ENCODE measurements at regions not wholly inside any gene's neighbourhood (a gene's known extent, or its start where the extent isn't known, plus 50 kb on each side); places are given as distances from the start of the nearest gene placed in this dataset.

DNA sequence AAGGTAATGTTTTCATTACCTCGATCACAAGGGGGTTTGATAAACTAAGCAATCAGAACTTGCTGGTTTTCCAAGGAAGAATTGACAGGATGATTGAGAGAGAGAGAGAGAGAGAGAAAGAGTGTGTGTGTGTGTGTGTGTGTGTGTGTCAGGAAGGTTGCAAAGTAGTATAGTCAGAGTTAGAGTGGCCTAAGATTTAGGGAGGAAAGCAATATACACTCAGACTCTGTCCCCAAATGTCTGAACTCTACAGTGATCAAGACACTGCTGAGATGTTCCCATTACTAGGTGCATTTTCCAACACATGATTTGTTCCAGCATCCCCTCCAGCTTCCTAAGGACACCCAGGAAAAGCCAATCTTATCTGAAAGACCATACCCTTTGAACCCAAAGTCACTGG, 1074.1 kb downstream of the BCL11B start:
- no peak overlapping the region for H3K4ac ChIP-seq (ENCODE audit: low read depth, low read length)
- no peak overlapping the region for H2BK20ac ChIP-seq (ENCODE audit: low read depth, low read length)
- no peak for TF ChIP-seq MAZ (IDR thresholded peaks at IDR 0.05; ENCODE audit: borderline replicate concordance, low read depth, low read length)
- no peak for TF ChIP-seq FOS (IDR thresholded peaks at IDR 0.05; ENCODE audit: low read depth, low read length)
- no peak for TF ChIP-seq RAD21 (IDR thresholded peaks at IDR 0.05; ENCODE audit: low read length)
- no peak for TF ChIP-seq RCOR1 (IDR thresholded peaks at IDR 0.05; ENCODE audit: insufficient replicate concordance, low read length)
- TF ChIP-seq BHLHE40 (IDR thresholded peaks at IDR 0.05; ENCODE audit: low read depth, low read length), result no peak
- no peak for TF ChIP-seq MAFK (IDR thresholded peaks at IDR 0.05; ENCODE audit: low read depth, low read length)
- no peak for TF ChIP-seq USF2 (IDR thresholded peaks at IDR 0.05; ENCODE audit: low read depth, low read length)
- no peak for TF ChIP-seq CHD1 (IDR thresholded peaks at IDR 0.05; ENCODE audit: low read depth, low read length)
- TF ChIP-seq CTCF (conservative IDR thresholded peaks at IDR 0.05; ENCODE audit: low read depth, low read length), result no peak
- no peak for TF ChIP-seq POLR2A (IDR thresholded peaks at IDR 0.05; ENCODE audit: low read depth, low read length)
- no peak for TF ChIP-seq CEBPB (IDR thresholded peaks at IDR 0.05; ENCODE audit: low read depth, low read length)
- no peak overlapping the region for H2AK5ac ChIP-seq (ENCODE audit: low read depth, low read length)
- no TSS peak for BruUV-seq (replicated peaks)
- no peak overlapping the region for H3K4me2 ChIP-seq (ENCODE audit: low read depth, low read length)
- no peak overlapping the region for H3K14ac ChIP-seq (replicated peaks; ENCODE audit: low read depth, low read length)
- POLR2A ChIA-PET (ENCODE audit: unreplicated experiment), result no interaction called here
- no peaks in the 10 kb centered on the region for H3K27me3 ChIP-seq (ENCODE audit: control insufficient read depth, insufficient read depth, low read length)
- no peak overlapping the region for H4K8ac ChIP-seq (ENCODE audit: low read depth in 2 of 2, low read length in 2 of 2)
- no peak overlapping the region for H3K23ac ChIP-seq (ENCODE audit: low read depth, low read length)
- H3K36me3 ChIP-seq (ENCODE audit: control insufficient read depth, insufficient read depth, low read length), result no peaks in the 10 kb centered on the region
- H3K18ac ChIP-seq (ENCODE audit: low read depth, low read length), result no peak overlapping the region
- ATAC-seq (ENCODE audit: low read depth) (no peak), DNase-seq (no peak)
- H3K4me3 ChIP-seq (ENCODE audit: insufficient read depth, low read depth, low read length), result no peak overlapping the region
- no peak overlapping the region for H2AK9ac ChIP-seq (replicated peaks; ENCODE audit: low read depth, low read length, poor library complexity)
- H2BK5ac ChIP-seq (ENCODE audit: low read depth, low read length, poor library complexity, severe bottlenecking), result no peak overlapping the region
- peaks cover 24% of the 10 kb centered on the region for H3K9me3 ChIP-seq (ENCODE audit: control insufficient read depth, insufficient read depth, low read length)
- H4K5ac ChIP-seq (ENCODE audit: low read depth, low read length), result no peak overlapping the region
- H2AFZ ChIP-seq (replicated peaks; ENCODE audit: low read length, poor library complexity), result no peak overlapping the region
- H2BK120ac ChIP-seq (ENCODE audit: low read depth, low read length), result no peak overlapping the region
- no peaks in the 10 kb centered on the region for H4K20me1 ChIP-seq (ENCODE audit: insufficient read depth, low read length)
- CTCF ChIA-PET, result no interaction called here
- dilution Hi-C loops (cut with HindIII; ENCODE audit: low sequenced_read_pairs, unreplicated experiment) (no loop called here), intact Hi-C loops (cut with micrococcal nuclease) (no loop called here), in situ Hi-C loops (cut with MboI; ENCODE audit: low sequenced_read_pairs) (no loop called here)
- H3K9ac ChIP-seq (ENCODE audit: low read depth, low read length), result no peak overlapping the region
- WGBS, 2 experiments (ENCODE audit: extremely low coverage in 2 of 2, insufficient read length in 1 of 2), result no CpG with 5 or more reads among the region's 1 CpG
- no peaks in the 10 kb centered on the region for H3K9me1 ChIP-seq (ENCODE audit: insufficient read depth, low read length)
- no peaks in the 10 kb centered on the region for H3K79me1 ChIP-seq (ENCODE audit: low read depth in 1 of 2, low read length in 2 of 2)
- H3K56ac ChIP-seq (ENCODE audit: extremely low read depth, insufficient read depth, low read length), result no peak overlapping the region
- no peak overlapping the region for H4K91ac ChIP-seq (ENCODE audit: insufficient read depth, low read depth, low read length)
- H3K4me1 ChIP-seq (ENCODE audit: control insufficient read depth, insufficient read depth, low read length), result no peaks in the 10 kb centered on the region
- no peak overlapping the region for H2BK15ac ChIP-seq (ENCODE audit: low read depth, low read length)
- no peak overlapping the region for H3K27ac ChIP-seq (ENCODE audit: insufficient read depth, low read length)

Data from IMR-90 (cell line).